ENCODE measurements at regions not wholly inside any gene's neighbourhood (a gene's known extent, or its start where the extent isn't known, plus 50 kb on each side); places are given as distances from the start of the nearest gene placed in this dataset.

DNA sequence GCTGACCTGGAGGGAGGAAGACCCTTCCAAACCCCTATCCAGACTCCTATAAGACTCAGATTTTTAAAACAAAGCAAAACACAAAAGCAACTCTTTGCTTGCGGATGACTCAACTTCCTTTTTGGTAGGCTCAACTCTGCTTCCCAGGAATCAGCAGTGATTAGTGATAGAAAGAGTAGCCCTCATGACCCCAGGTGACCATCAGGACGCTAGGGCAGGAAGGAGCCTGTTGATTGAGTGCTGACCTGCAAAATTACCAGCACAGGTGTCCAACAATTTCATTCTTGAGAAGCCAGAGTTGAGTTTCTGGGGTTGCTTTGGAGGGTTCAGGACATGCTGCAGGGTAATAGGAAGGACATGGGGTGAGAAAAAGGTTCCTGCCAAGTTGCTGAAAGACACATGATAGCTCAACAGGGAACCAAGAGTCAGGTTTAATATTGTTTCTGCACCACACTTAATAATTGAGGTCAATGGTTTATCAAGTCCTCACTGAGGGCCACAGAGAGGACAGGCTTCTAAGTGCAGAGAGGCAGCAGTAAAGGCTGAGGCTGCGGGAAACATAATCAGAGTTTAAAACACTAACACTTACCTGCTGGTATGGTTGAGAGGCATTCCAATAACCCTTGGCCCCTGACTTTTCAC lies 67.4 kb upstream of the BMP2 start:
- TF ChIP-seq JUN (IDR thresholded peaks at IDR 0.05; ENCODE audit: low read depth, low read length) (no peak), EP300 (IDR thresholded peaks at IDR 0.05; ENCODE audit: borderline replicate concordance in 1 of 2, low read depth in 2 of 2, low read length in 2 of 2) (no peak), RAD21 (IDR thresholded peaks at IDR 0.05 in 1 of 2, conservative IDR thresholded peaks at IDR 0.05 in 1 of 2; ENCODE audit: low read depth in 2 of 2, low read length in 2 of 2) (no peak), CEBPB (IDR thresholded peaks at IDR 0.05; ENCODE audit: low read depth, low read length) (no peak), POLR2A (IDR thresholded peaks at IDR 0.05; ENCODE audit: control extremely low read depth in 1 of 2, low read depth in 2 of 2, low read length in 2 of 2) (no peak), TAF7 (optimal IDR thresholded peaks at IDR 0.05; ENCODE audit: borderline replicate concordance, low read depth, low read length) (no peak)
- TF ChIP-seq, protein P1, sequence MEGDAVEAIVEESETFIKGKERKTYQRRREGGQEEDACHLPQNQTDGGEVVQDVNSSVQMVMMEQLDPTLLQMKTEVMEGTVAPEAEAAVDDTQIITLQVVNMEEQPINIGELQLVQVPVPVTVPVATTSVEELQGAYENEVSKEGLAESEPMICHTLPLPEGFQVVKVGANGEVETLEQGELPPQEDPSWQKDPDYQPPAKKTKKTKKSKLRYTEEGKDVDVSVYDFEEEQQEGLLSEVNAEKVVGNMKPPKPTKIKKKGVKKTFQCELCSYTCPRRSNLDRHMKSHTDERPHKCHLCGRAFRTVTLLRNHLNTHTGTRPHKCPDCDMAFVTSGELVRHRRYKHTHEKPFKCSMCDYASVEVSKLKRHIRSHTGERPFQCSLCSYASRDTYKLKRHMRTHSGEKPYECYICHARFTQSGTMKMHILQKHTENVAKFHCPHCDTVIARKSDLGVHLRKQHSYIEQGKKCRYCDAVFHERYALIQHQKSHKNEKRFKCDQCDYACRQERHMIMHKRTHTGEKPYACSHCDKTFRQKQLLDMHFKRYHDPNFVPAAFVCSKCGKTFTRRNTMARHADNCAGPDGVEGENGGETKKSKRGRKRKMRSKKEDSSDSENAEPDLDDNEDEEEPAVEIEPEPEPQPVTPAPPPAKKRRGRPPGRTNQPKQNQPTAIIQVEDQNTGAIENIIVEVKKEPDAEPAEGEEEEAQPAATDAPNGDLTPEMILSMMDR (IDR thresholded peaks at IDR 0.05; ENCODE audit: control extremely low read depth in 1 of 3, insufficient read depth in 1 of 3, low read depth in 1 of 3, low read length in 3 of 3), result no peak
